Activated CD4-positive, alpha-beta T cell treated with anti-CD3 and anti-CD28 coated beads for 4 hours (primary cell): ENCODE measurements at regions not wholly inside any gene's neighbourhood (a gene's known extent, or its start where the extent isn't known, plus 50 kb on each side); places are given as distances from the start of the nearest gene placed in this dataset.
"Not testable (repeated sequence)": the region's sequence is repeated elsewhere in the genome, so short reads cannot be mapped to it uniquely, and the experiment has no call there.

Experiments
- DNase-seq, 2 donors: peaks; one replicate each; pipeline ENCODE4 v3.0.0-alpha.2; 2020

GRCh38 chr7:113030489-113030888, 56.1 kb downstream of the GPR85 start:
- no peak for DNase-seq

- no peak for DNase-seq
These were observed 59.7 kb downstream of the GPR85 start for GRCh38 chr7:113026941-113027340.

- not testable (repeated sequence) for DNase-seq
These were observed 69.3 kb downstream of the GPR85 start for GRCh38 chr7:113017144-113017857.

- DNase-seq: no peak
These were observed 71.5 kb downstream of the GPR85 start for GRCh38 chr7:113015034-113015645.

- no peak for DNase-seq
These were observed 72.7 kb downstream of the GPR85 start for GRCh38 chr7:113013761-113014449.

- DNase-seq: not testable (repeated sequence)
These were observed 73.8 kb downstream of the GPR85 start for GRCh38 chr7:113012862-113013261.

GRCh38 chr7:113010377-113010776, 76.2 kb downstream of the GPR85 start:
- DNase-seq: no peak

GRCh38 chr7:113008755-113009154, 77.9 kb downstream of the GPR85 start:
- DNase-seq: no peak

GRCh38 chr7:113004726-113005454, 81.7 kb downstream of the GPR85 start:
- no peak for DNase-seq

- no peak for DNase-seq
These were observed 86.2 kb downstream of the GPR85 start for GRCh38 chr7:113000316-113001020.

GRCh38 chr7:112997831-112998230, 88.8 kb downstream of the GPR85 start:
- DNase-seq: no peak

GRCh38 chr7:112996331-112996871, 90.2 kb downstream of the GPR85 start:
- no peak for DNase-seq

GRCh38 chr7:112995059-112995824, 91.4 kb downstream of the GPR85 start:
- DNase-seq: no peak

- DNase-seq: no peak
These were observed 92.0 kb downstream of the GPR85 start for GRCh38 chr7:112994656-112995055.

GRCh38 chr7:112990624-112991023, 96.0 kb downstream of the GPR85 start:
- DNase-seq: no peak

GRCh38 chr7:112989531-112989930, 97.1 kb downstream of the GPR85 start:
- no peak for DNase-seq

- no peak for DNase-seq
These were observed 99.5 kb downstream of the GPR85 start for GRCh38 chr7:112987171-112987570.

- DNase-seq: no peak
These were observed 100.2 kb downstream of the GPR85 start for GRCh38 chr7:112986256-112987031.

- no peak for DNase-seq
These were observed 101.1 kb downstream of the GPR85 start for GRCh38 chr7:112985377-112985987.

GRCh38 chr7:112982441-112983063, 104.1 kb downstream of the GPR85 start:
- DNase-seq: no peak
